NCI-H524 treated with DMSO at 0.1 percent for 48 hours (cell line): ENCODE measurements at regions not wholly inside any gene's neighbourhood (a gene's known extent, or its start where the extent isn't known, plus 50 kb on each side); places are given as distances from the start of the nearest gene placed in this dataset.

Experiments
- DNase-seq: peaks from one replicate; lab custom pipeline; 2025; lab: John Stamatoyannopoulos, UW

GRCh38 chr2:60400462-60401246 lies 152.8 kb downstream of the BCL11A start:
- DNase-seq: no peak

GRCh38 chr2:60394463-60394862 lies 159.0 kb downstream of the BCL11A start:
- no peak for DNase-seq

GRCh38 chr2:60391649-60392375 lies 161.6 kb downstream of the BCL11A start:
- DNase-seq: no peak

- no peak for DNase-seq
These were observed 162.2 kb downstream of the BCL11A start for GRCh38 chr2:60391230-60391629.

GRCh38 chr2:60386436-60386835 lies 167.0 kb downstream of the BCL11A start:
- no peak for DNase-seq

GRCh38 chr2:60385648-60386047 lies 167.8 kb downstream of the BCL11A start:
- no peak for DNase-seq

GRCh38 chr2:60383401-60384143 lies 169.9 kb downstream of the BCL11A start:
- no peak for DNase-seq

- no peak for DNase-seq
These were observed 173.0 kb downstream of the BCL11A start for GRCh38 chr2:60380411-60380810.

GRCh38 chr2:60379684-60380083 lies 173.8 kb downstream of the BCL11A start:
- DNase-seq: no peak

GRCh38 chr2:60379216-60379615 lies 174.2 kb downstream of the BCL11A start:
- no peak for DNase-seq

- DNase-seq: no peak
These were observed 175.6 kb downstream of the BCL11A start for GRCh38 chr2:60377825-60378224.

- no peak for DNase-seq
These were observed 177.2 kb downstream of the BCL11A start for GRCh38 chr2:60376252-60376651.

GRCh38 chr2:60371681-60372080 lies 181.8 kb downstream of the BCL11A start:
- DNase-seq: no peak

- DNase-seq: no peak
These were observed 182.2 kb downstream of the BCL11A start for GRCh38 chr2:60371219-60371618.

GRCh38 chr2:60370814-60371213 lies 182.6 kb downstream of the BCL11A start:
- DNase-seq: no peak

GRCh38 chr2:60368456-60368855 lies 185.0 kb downstream of the BCL11A start:
- no peak for DNase-seq

- peak; percentile 21 for DNase-seq
These were observed 187.2 kb downstream of the BCL11A start for GRCh38 chr2:60366135-60366712.

GRCh38 chr2:60365556-60365955 lies 187.9 kb downstream of the BCL11A start:
- DNase-seq: no peak

GRCh38 chr2:60364491-60364890 lies 189.0 kb downstream of the BCL11A start:
- no peak for DNase-seq

GRCh38 chr2:60361498-60361897 lies 192.0 kb downstream of the BCL11A start:
- DNase-seq: no peak

- DNase-seq: no peak
These were observed 193.9 kb downstream of the BCL11A start for GRCh38 chr2:60359569-60359968.

GRCh38 chr2:60358476-60358875 lies 195.0 kb downstream of the BCL11A start:
- DNase-seq: no peak
